ENCODE measurements at regions not wholly inside any gene's neighbourhood (a gene's known extent, or its start where the extent isn't known, plus 50 kb on each side); places are given as distances from the start of the nearest gene placed in this dataset.
"Not testable (repeated sequence)": the region's sequence is repeated elsewhere in the genome, so short reads cannot be mapped to it uniquely, and the experiment has no call there.

- DNase-seq: no peak
Measured at GRCh38 chr21:19440792-19441655, 1037.4 kb upstream of the TMPRSS15 start.

DNA sequence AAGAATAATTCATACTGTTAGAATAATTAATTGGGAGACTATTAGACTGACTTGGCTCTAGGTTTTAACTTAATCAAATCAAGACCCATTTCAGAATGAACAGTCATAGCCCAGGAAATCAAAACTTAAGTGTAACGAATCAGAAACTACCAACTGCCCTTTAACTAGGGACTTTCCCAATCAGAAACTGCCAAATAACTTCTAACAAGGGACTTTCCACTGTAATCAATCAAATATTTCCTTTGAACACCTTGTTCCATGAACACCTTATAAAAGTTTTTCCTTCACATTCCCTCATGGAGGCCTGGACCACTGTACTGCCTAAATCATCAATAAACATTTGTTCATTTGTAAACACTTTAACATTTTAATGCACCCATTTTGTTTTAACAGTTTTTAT, 1054.7 kb upstream of the TMPRSS15 start:
- no peak for DNase-seq

- no peak for DNase-seq
Measured at GRCh38 chr21:19461481-19462205, 1058.1 kb upstream of the TMPRSS15 start.

GRCh38 chr21:19463966-19464365, 1060.4 kb upstream of the TMPRSS15 start:
- DNase-seq: no peak

DNA sequence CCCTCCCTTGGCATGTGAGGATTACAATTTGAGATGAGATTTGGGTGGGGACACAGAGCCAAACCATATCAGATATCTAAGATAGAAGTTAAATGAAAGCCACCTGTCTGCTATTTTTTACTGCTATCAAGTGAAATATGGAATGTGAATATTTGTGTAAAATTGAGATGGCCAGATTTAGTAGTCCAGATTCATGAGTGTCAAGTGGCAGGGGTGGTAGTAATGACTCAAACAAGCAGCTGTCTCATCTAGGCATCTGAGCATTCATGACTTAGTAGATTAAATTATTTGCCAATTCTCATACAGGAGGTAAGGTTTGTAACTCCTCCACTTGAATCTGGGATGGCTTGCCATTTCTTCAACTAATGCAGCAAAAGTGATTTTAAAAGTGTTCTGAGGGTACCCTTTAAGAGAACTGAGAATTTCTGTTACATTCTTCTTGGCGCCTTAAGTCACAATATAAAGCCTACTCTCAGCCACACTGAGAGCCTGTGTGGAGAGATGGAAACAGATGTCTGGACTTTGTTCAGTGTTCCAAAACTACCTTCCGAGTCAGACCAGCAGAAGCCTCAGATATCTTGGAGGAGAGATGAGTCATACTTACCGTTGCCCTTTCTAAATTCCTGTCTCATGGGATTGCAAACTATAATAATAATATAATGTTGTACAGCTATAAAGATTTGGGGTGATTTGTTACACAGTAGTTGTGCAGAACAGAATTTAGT, 1065.6 kb upstream of the TMPRSS15 start:
- no peak for DNase-seq

- DNase-seq: no peak
Measured at GRCh38 chr21:19475525-19475924, 1071.9 kb upstream of the TMPRSS15 start.

- DNase-seq: no peak
Measured at GRCh38 chr21:19489930-19490329, 1086.3 kb upstream of the TMPRSS15 start.

DNA sequence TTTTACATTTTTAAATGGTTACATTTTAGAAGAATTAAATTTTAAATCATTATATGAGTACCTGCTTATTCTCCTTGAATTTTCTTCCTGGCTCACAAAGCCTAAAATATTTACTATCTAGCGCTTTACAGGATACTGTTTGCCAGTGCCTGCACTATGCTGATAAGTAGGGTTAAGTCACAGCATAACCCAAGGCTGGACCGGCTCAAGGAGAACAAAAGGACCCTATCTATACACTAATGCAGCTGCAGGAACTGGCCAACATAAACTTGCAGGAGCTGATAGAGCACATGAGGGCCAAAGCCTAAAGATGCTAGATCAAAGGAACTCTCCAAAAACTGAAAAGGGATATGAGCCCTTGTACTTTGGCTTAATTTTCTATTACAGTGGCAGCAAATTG, 1086.9 kb upstream of the TMPRSS15 start:
- no peak for DNase-seq

DNA sequence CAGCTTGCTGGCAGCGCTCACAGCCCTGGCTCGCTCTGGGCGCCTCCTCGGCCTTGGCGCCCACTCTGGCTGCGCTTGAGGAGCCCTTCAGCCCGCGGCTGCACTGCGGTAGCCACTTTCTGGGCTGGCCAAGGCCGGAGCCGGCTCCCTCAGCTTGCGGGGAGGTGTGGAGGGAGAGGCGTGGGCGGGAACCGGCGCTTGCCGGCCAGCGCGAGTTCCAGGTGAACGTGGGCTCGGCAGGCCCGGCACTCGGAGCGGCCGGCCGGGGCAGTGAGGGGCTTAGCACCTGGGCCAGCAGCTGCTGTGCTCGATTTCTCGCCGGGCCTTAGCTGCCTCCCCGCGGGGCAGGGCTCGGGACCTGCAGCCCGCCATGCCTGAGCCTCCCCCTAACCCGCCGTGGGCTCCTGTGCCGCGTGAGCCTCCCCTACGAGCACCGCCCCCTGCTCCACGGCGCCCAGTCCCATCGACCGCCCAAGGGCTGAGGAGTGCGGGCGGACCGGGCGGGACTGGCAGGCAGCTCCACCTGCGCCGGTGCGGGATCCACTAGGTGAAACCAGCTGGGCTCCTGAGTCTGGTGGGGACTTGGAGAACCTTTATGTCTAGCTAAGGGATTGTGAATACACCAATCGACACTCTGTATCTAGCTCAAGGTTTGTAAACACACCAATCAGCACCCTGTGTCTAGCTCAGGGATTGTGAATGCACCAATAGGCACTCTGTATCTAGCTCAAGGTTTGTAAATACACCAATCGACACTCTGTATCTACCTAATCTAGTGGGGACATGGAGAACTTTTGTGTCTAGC, 1090.1 kb upstream of the TMPRSS15 start:
- not testable (repeated sequence) for DNase-seq

GRCh38 chr21:19501115-19501514, 1097.5 kb upstream of the TMPRSS15 start:
- DNase-seq: no peak

GRCh38 chr21:19507682-19508260, 1104.2 kb upstream of the TMPRSS15 start:
- DNase-seq: no peak

- DNase-seq: no peak
Measured at GRCh38 chr21:19508442-19508841, 1104.9 kb upstream of the TMPRSS15 start.

DNA sequence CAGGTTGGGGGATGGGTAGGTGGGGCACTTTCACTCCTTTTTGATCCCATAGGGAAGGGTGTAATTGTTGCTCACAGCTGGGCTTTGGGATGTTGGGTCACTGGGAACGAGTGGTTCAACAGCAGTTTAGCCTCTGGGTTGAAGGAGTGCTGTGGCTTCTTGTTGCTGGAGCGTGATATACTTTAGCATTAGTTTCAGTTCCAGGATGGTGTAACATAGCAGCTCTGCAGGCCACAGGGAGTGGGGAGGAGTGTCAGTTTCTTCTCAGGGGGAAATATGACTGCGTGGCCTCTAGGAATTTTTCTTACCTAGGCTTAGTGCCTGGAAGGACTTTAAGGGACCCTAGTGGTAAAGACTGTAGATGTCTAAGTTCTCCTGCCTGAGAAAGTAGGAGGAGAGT, 1105.3 kb upstream of the TMPRSS15 start:
- DNase-seq: no peak

DNA sequence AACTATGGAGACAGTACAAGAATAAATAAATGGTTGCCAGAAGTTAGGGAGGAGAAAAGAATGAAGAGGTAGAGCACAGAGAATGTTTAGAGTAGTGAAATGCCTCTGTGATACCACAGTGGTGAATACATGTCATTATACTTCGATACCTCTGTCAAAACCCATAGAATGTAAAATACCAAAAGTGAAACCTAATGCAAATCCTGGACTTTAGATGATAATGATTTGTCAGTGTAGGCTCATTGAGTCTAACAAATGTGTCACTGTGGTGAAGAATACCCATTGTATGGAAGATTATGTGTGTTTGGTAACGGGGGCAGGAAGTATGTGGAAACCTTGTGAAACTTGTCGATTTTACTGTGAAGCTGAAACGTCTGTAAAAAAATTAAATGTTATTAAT, 1106.5 kb upstream of the TMPRSS15 start:
- DNase-seq: no peak

- DNase-seq: no peak
Measured at GRCh38 chr21:19510653-19511052, 1107.1 kb upstream of the TMPRSS15 start.

- DNase-seq: no peak
Measured at GRCh38 chr21:19522381-19522780, 1118.8 kb upstream of the TMPRSS15 start.

- DNase-seq: no peak
Measured at GRCh38 chr21:19523061-19523460, 1119.5 kb upstream of the TMPRSS15 start.

DNA sequence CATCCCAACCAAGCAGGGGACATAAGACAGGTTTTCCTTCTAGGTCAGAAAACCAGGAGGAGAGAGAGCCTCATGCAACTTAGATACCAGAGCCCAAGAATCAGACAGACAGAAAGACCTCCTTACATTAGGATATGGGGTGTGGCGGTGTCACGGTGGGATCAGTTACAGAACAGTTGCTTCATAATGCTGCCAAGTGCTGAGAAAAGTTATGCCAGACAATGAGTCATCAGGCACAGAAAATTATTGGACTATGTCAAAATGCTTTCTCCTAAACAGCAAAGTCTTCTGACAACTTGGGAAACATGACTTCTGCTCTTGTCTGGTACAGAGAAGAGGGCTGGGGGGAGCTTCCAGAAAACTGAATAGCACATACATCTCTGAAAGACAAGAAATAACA, 1120.2 kb upstream of the TMPRSS15 start:
- DNase-seq: no peak

DNA sequence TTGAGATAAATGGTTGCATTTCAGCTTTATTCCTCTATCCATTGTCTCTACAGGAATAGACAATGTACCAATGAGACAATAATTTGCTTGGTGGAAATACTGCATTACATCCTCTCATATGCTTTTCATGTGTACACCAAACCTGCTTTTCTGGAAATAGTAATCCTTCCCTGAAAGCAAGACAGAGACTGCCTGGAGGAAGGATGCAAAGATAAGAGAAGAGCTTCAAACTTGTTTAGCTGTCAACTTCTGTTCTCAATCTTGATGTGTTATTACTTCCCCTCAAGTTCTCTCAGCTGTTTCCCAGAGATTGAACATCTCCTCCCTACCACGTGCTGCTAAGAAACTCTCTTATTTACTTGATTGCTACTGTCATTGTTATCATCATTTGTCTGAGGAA, 1125.4 kb upstream of the TMPRSS15 start:
- DNase-seq: no peak

GRCh38 chr21:19535356-19535755, 1131.8 kb upstream of the TMPRSS15 start:
- DNase-seq: no peak

- DNase-seq: no peak
Measured at GRCh38 chr21:19537116-19537515, 1133.5 kb upstream of the TMPRSS15 start.

- DNase-seq: no peak
Measured at GRCh38 chr21:19540287-19540686, 1136.7 kb upstream of the TMPRSS15 start.

Data from hippocampal formation (tissue), 2 donors.